HG03097 (cell line): ENCODE measurements at regions not wholly inside any gene's neighbourhood (a gene's known extent, or its start where the extent isn't known, plus 50 kb on each side); places are given as distances from the start of the nearest gene placed in this dataset.
"Not testable (repeated sequence)": the region's sequence is repeated elsewhere in the genome, so short reads cannot be mapped to it uniquely, and the experiment has no call there.

Experiments
- ATAC-seq: cut with Tn5 transposase; IDR thresholded peaks from one replicate; pipeline ENCODE4 v1.9.1; 2021; ENCODE audit not compliant: unreplicated experiment, low FRiP score

GRCh38 chrX:25144043-25144940 is 128.5 kb upstream of the ARX start:
- ATAC-seq: no peak

- no peak for ATAC-seq
These were observed 127.8 kb upstream of the ARX start for GRCh38 chrX:25143596-25143995.

- no peak for ATAC-seq
These were observed 125.9 kb upstream of the ARX start for GRCh38 chrX:25141684-25142083.

GRCh38 chrX:25131055-25131454 is 115.3 kb upstream of the ARX start:
- no peak for ATAC-seq

- ATAC-seq: no peak
These were observed 114.9 kb upstream of the ARX start for GRCh38 chrX:25130619-25131018.

GRCh38 chrX:25125483-25125882 is 109.7 kb upstream of the ARX start:
- ATAC-seq: no peak

GRCh38 chrX:25124391-25124790 is 108.6 kb upstream of the ARX start:
- no peak for ATAC-seq

GRCh38 chrX:25112156-25112555 is 96.4 kb upstream of the ARX start:
- ATAC-seq: no peak

- no peak for ATAC-seq
These were observed 92.7 kb upstream of the ARX start for GRCh38 chrX:25108481-25108880.

- ATAC-seq: no peak
These were observed 89.5 kb upstream of the ARX start for GRCh38 chrX:25105221-25105620.

GRCh38 chrX:25096522-25097045 is 80.8 kb upstream of the ARX start:
- no peak for ATAC-seq

GRCh38 chrX:25091152-25091551 is 75.4 kb upstream of the ARX start:
- ATAC-seq: not testable (repeated sequence)

GRCh38 chrX:25084446-25084845 is 68.7 kb upstream of the ARX start:
- ATAC-seq: no peak

GRCh38 chrX:25083661-25084060 is 67.9 kb upstream of the ARX start:
- no peak for ATAC-seq

- no peak for ATAC-seq
These were observed 63.3 kb upstream of the ARX start for GRCh38 chrX:25079020-25079419.

GRCh38 chrX:25076941-25077500 is 61.3 kb upstream of the ARX start:
- ATAC-seq: no peak

GRCh38 chrX:25072247-25072646 is 56.5 kb upstream of the ARX start:
- no peak for ATAC-seq

GRCh38 chrX:25070038-25070437 is 54.3 kb upstream of the ARX start:
- ATAC-seq: no peak

GRCh38 chrX:25069209-25069608 is 53.4 kb upstream of the ARX start:
- no peak for ATAC-seq

GRCh38 chrX:25068340-25068739 is 52.6 kb upstream of the ARX start:
- no peak for ATAC-seq

GRCh38 chrX:25067271-25068172 is 51.8 kb upstream of the ARX start:
- peak; percentile 68 for ATAC-seq
